GM19099 (cell line): ENCODE measurements at regions not wholly inside any gene's neighbourhood (a gene's known extent, or its start where the extent isn't known, plus 50 kb on each side); places are given as distances from the start of the nearest gene placed in this dataset.

Experiments
- POLR2A ChIP-seq: IDR thresholded peaks from 3 replicates; pipeline ENCODE4 v1.6.1; 2011; ENCODE audit warnings: low read depth; ENCODE audit not compliant: insufficient read length; ENCODE audit errors: extremely low read depth

- no peak for TF ChIP-seq POLR2A
These were observed 235.6 kb upstream of the MYT1L start for GRCh38 chr2:2566396-2567323.

DNA sequence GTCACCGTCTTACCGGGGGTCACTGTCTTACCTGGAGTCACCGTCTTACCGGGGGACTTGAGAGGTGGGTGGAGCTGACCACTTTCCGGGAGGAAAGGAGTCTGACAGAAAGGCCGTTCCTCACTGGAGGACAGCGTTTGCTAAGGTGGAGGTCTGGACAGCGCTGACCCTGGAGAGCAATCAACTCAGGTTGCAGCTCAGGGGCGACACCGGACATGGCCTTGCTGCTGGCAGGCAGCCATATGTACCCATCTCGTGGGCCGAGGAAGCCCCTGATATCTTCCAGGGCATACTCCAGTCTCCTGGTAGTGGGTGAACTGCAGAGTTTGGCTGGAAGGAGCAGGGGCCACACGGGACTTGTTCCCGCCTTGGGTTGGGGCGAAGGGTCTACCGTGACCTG, 234.6 kb upstream of the MYT1L start:
- TF ChIP-seq POLR2A, result no peak

DNA sequence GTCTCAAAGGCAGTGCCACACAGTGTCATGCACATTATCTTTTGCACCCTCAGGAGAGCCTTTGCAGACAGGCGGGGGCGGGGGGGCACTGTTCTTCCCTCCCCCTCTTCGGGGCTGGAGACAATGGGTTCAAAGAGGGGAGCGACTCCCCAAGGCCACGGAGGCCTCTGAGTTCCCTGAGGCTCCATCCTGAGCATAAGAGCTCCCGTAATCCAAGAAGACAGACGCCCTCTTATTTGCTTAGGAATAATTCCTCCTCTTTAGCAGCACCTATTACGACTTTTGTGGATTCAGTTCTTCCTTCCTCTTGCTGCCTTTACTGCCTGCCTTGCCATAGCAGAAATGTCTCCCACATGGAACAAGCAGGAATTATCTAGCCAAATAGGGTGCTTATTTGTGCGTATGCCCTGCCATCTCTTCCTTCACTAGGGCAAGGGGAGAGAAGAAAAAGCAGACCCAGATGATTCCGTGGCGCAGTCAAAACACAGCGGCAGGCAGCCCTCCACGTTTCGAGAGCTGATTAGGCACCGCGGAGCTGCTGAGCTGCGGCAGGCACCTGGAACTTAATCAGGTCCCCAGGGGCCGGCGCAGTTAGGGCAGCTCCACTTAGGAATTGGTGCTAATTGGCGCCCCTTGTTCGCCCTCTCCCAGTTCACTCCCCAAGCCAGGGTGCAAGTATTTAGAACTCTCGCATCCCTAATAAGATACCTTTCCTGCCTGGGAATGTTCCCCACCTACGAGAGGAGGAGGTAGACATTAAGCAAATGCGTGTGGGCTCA, 233.4 kb upstream of the MYT1L start:
- TF ChIP-seq POLR2A, result no peak

DNA sequence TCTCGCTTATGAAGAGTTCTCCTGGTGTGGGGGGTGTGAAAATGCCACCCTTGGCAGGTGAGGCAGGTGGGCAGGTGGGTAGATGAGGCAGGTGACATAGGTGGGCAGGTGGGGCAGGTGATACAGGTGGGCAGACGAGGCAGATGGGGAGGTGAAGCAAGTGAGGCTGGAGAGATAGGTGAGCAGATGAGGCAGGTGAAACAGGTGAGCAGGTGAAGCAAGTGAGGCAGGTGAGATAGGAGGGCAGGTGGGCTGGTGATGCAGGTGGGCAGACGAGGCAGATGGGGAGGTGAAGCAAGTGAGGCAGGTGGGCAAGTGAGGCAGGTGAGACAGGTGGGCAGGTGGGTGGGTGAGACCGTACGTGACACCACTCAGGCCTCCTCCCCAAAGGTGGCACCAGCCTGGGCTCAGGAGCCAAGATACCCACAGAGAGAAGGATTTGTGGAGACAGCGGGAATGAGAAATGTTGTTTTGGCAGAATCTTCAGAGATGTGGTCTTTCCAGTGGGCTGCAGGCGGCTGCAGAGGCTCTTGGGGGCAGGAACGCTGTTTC, 232.3 kb upstream of the MYT1L start:
- no peak for TF ChIP-seq POLR2A

- no peak for TF ChIP-seq POLR2A
These were observed 231.8 kb upstream of the MYT1L start for GRCh38 chr2:2562867-2563266.

DNA sequence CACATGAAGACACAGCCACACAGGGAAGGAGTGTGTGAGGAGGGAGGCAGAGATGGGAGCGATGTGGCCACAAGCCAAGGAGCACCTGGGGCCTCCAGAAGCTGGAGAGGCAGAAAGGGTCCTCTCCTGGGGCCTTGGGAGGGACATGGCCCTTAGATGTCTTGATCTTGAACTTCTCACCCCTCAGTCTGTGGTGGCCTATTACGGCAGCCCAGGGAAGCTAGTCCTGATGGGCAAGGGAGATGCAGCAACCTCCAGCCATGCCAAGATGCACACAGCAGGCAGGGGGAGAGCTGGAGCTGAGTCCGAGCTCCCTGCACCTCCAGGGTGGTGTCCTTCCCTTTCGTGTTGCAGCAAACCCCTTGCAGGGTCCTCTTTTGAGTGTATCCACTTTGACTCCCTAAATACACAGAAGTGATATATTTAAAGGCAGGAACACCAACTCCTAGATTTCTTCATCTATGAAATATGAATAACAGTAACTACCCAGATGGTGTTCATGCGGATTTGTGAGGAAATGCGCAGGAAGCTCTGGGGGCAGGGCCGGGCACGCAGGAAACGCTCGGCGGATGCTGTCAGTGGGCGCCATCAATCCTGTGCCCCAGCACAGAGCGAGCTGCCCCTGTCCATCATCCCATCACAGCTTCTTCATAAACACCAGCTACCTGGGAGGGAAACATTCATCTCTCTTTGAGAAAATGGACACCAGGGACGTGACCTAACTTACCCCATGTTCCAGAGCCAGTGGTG, 230.4 kb upstream of the MYT1L start:
- TF ChIP-seq POLR2A, result no peak

GRCh38 chr2:2560374-2561015, 229.4 kb upstream of the MYT1L start:
- TF ChIP-seq POLR2A, result no peak

DNA sequence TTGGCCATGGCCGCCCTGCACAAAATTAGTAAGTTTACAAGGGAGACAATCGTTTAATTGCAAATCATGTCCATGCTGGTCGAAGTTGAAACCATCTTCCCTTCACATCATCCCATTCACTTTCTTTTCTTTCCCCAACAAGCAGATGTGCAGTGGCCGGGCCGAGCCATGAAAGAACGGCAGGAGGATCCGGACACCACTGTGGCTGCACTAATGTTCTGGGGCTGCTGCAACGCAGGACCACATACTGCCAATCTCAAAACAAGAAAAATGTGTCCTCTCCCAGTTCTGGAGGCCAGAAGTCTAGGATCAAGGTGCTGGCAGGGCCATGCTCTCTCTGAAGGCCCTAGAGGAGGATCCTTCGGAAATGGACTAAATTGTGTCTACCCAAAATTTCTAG, 227.4 kb upstream of the MYT1L start:
- TF ChIP-seq POLR2A, result no peak

DNA sequence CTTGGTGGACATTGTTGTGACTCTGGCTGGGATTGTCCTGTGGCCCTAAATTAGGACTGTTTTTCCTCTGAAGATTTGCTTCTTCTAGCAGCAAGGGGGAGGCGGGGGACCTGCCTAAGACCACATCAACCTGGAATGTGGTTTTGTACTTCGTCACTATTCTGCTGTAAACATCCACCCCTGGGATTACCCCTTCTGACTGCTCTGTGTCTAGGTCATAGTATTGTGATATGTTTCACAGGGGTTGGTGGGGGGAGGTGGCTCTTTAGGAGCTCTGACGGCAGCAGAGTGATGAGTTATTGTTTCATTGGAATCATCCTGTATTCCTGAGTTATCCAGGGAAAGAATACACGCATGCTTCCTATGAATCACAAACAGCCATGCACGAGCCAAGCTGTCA, 226.4 kb upstream of the MYT1L start:
- TF ChIP-seq POLR2A, result no peak

DNA sequence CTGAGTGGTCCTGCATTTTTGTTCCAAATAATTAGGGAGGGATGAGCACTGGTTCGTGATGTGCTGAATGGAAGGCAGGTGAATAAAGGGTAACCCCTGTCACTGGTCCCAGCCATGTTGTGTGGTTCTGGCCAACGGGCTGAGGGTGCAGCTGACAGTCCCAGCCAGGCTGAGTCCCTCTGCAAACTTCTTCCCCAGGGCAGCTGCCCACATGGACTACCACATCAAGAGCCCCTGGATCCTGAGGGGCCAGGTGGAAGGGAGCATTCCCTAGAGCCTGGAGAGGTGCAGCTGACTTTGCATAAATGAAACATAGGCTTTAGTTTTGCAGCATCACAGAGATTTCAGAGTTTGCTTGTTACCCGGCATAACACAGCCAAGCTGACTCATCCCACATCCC, 219.8 kb upstream of the MYT1L start:
- no peak for TF ChIP-seq POLR2A

DNA sequence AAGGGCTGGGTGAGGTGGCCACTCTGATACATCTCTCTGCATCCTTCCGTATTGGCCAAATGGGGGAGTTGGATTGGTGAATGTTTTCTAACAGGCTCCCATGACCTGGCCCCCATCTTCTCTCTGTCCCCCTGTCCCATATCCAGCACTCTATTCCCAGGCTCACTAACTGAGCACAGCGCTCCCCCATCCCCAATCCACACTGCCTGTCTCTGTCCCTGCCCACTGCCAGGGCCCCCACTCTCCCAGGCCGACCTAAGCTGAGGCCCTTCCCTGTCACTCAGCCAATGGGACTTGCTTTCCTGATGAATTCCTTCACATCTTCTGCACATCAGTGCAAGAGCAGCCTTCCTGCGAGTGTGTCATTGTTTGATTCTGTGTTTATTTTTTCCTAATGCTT, 216.8 kb upstream of the MYT1L start:
- TF ChIP-seq POLR2A, result no peak

- TF ChIP-seq POLR2A, result no peak
These were observed 216.4 kb upstream of the MYT1L start for GRCh38 chr2:2547451-2547850.

DNA sequence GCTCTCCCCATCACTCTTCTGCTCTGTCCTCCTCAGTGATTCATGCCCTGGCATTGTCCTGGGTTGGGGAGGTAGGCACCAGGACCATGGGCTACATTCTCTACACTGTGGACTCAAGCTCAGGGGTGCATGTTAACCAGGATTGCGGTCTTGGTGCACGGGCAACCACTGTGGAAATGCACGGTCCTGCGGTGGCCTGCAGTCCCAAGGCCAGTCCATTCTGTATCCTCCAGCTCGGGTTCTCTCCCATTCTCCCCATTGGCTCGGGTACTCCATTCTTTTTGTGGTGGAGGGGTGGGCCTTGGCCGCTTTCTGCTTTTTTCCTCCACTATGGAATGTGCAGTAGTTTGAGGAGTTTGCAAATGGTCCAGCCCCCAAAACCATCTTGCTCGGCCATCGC, 215.0 kb upstream of the MYT1L start:
- TF ChIP-seq POLR2A, result no peak

GRCh38 chr2:2542966-2543611, 212.0 kb upstream of the MYT1L start:
- no peak for TF ChIP-seq POLR2A
